Endothelial cell of umbilical vein (primary cell): ENCODE measurements at regions not wholly inside any gene's neighbourhood (a gene's known extent, or its start where the extent isn't known, plus 50 kb on each side); places are given as distances from the start of the nearest gene placed in this dataset.

ENCODE experiments used
- BruUV-seq: library from RNA; stranded (reverse); fragments of 400-500 nt; replicated peaks from 2 replicates; lab custom pipeline; 2021; lab: Mats Ljungman, UMichigan
- CTCF ChIA-PET: fragments of 300-600, 350-600 bp; sonication (Branson Sonifier 250); formaldehyde crosslinking; loops from one replicate; lab custom pipeline; 2021; ENCODE audit warnings: antibody characterized with exemption, inconsistent platforms; lab: Charles Lee
- POLR2A ChIA-PET: fragments of 300-600, 350-600 bp; sonication (Branson Sonifier 250); formaldehyde crosslinking; loops from one replicate; lab custom pipeline; 2021; ENCODE audit warnings: antibody characterized with exemption, inconsistent platforms; lab: Charles Lee
- DNase-seq: peaks from one replicate; pipeline ENCODE4 v3.0.0-alpha.2; 2011; ENCODE audit warnings: low read depth, low spot score
- FAIRE-seq: peaks from 2 replicates; lab custom pipeline; 2011; peaks lifted over from hg19 to GRCh38; lab: Jason Lieb, UNC
- H2AFZ ChIP-seq: 2 replicates; pipeline ENCODE4 v1.6.0; 2012; ENCODE audit warnings: low read depth, low read length, control low read depth, inconsistent platforms
- H3K27ac ChIP-seq: 2 replicates; pipeline ENCODE4 v1.5.1; 2011; ENCODE audit warnings: low read depth, mild to moderate bottlenecking, control low read depth, low read length, moderate library complexity; ENCODE audit not compliant: insufficient read depth
- H3K27me3 ChIP-seq, 2 experiments: 2 replicates each; pipeline versions ENCODE4 v1.6.0 to v1.6.1; 2011; ENCODE audit warnings: low read length in 2 of 2, mixed read lengths in 1 of 2; ENCODE audit not compliant: control insufficient read depth in 2 of 2, insufficient read depth in 2 of 2
- H3K36me3 ChIP-seq, 2 experiments: 2 replicates in 1 of 2; 3 replicates in 1 of 2; pipeline ENCODE4 v1.5.1; 2011; ENCODE audit warnings: low read length in 2 of 2, mild to moderate bottlenecking in 1 of 2, moderate library complexity in 1 of 2; ENCODE audit not compliant: control insufficient read depth in 2 of 2, insufficient read depth in 2 of 2; ENCODE audit errors: extremely low read depth in 1 of 2
- H3K4me1 ChIP-seq: 3 replicates; pipeline ENCODE4 v1.5.1; 2011; ENCODE audit warnings: mild to moderate bottlenecking, low read length; ENCODE audit not compliant: control insufficient read depth, insufficient read depth; ENCODE audit errors: extremely low read depth
- H3K4me2 ChIP-seq: 2 replicates; pipeline ENCODE4 v1.6.1; 2011; ENCODE audit warnings: low read length, control low read depth, mixed read lengths; ENCODE audit not compliant: insufficient read depth
- H3K4me3 ChIP-seq, 3 experiments: fragments of 200-600 bp in 1 of 3; sonication (generic), shearing (Covaris generic) in 1 of 3; replicated peaks in 1 of 3; 2 replicates each; pipeline ENCODE4 v1.5.1; 2011 to 2016; ENCODE audit warnings: control low read depth in 3 of 3, low read length in 3 of 3, mild to moderate bottlenecking in 2 of 3, inconsistent platforms in 1 of 3, low read depth in 1 of 3, moderate library complexity in 1 of 3; ENCODE audit not compliant: insufficient read depth in 1 of 3
- H3K79me2 ChIP-seq: 2 replicates; pipeline ENCODE4 v1.6.0; 2012; ENCODE audit warnings: low read length, inconsistent platforms; ENCODE audit not compliant: control insufficient read depth, insufficient read depth
- H3K9ac ChIP-seq: replicated peaks from 2 replicates; pipeline ENCODE3; 2011; ENCODE audit warnings: low read length, control low read depth; ENCODE audit not compliant: insufficient read depth; ENCODE audit errors: extremely low read depth
- H3K9me1 ChIP-seq: replicated peaks from 3 replicates; pipeline ENCODE4 v1.6.0; 2011; ENCODE audit warnings: mild to moderate bottlenecking, low read length; ENCODE audit not compliant: control insufficient read depth, insufficient read depth; ENCODE audit errors: extremely low read depth
- H3K9me3 ChIP-seq: replicated peaks from 2 replicates; pipeline ENCODE4 v1.5.1; 2012; ENCODE audit warnings: low read length, inconsistent platforms; ENCODE audit not compliant: control insufficient read depth, insufficient read depth
- H4K20me1 ChIP-seq: replicated peaks from 2 replicates; pipeline ENCODE3; 2011; ENCODE audit warnings: mild to moderate bottlenecking, low read length; ENCODE audit not compliant: control insufficient read depth, insufficient read depth; ENCODE audit errors: extremely low read depth
- EZH2 ChIP-seq: IDR thresholded peaks from 2 replicates; pipeline ENCODE4 v1.6.1; 2012; ENCODE audit warnings: borderline replicate concordance, low read depth, mild to moderate bottlenecking, moderate library complexity, low read length, inconsistent platforms; ENCODE audit not compliant: severe bottlenecking
- FOS ChIP-seq: IDR thresholded peaks from 2 replicates; pipeline ENCODE4 v1.6.1; 2011; ENCODE audit warnings: mild to moderate bottlenecking, low read length, moderate library complexity, borderline replicate concordance; ENCODE audit not compliant: insufficient read depth
- GATA2 ChIP-seq: IDR thresholded peaks from 2 replicates; pipeline ENCODE4 v1.7.0; 2011; ENCODE audit warnings: low read depth, mild to moderate bottlenecking, moderate library complexity, mixed read lengths, low read length; ENCODE audit not compliant: insufficient read length, insufficient read depth
- JUN ChIP-seq: IDR thresholded peaks from 2 replicates; pipeline ENCODE4 v1.6.1; 2011; ENCODE audit warnings: borderline replicate concordance, low read depth; ENCODE audit not compliant: insufficient read length, insufficient read depth
- MYC ChIP-seq: IDR thresholded peaks from one replicate; pipeline ENCODE4 v1.6.1; 2011; ENCODE audit warnings: mild to moderate bottlenecking, low read depth, low read length
- POLR2A ChIP-seq: IDR thresholded peaks from 2 replicates; pipeline ENCODE4 v1.6.1; 2012; ENCODE audit warnings: low read depth, mild to moderate bottlenecking, control low read depth, low read length
- POLR2AphosphoS5 ChIP-seq: IDR thresholded peaks from 2 replicates; pipeline ENCODE4 v1.6.1; 2012; ENCODE audit warnings: low read depth, mild to moderate bottlenecking, control low read depth, low read length, moderate library complexity; ENCODE audit not compliant: insufficient read depth
- dilution Hi-C: fragments of 300-500 bp; cut with MboI; formaldehyde crosslinking; loops from one replicate; pipeline ENCODE4 v1.15.0; 2019; ENCODE audit warnings: low sequenced_read_pairs; ENCODE audit not compliant: extremely low pct_ligation_motif_present
- intact Hi-C: fragments of 100-400 bp; cut with micrococcal nuclease; formaldehyde crosslinking; loops from one replicate; pipeline ENCODE4 v1.10.0; 2022
- TF ChIP-seq, protein P1 (sequence below): IDR thresholded peaks from 2 replicates; pipeline ENCODE4 v1.6.1; 2011; ENCODE audit not compliant: insufficient read depth, insufficient read length
- TF ChIP-seq, protein P2 (sequence below), 2 donors: IDR thresholded peaks; 1 replicate in 1 of 2; 2 replicates in 1 of 2; pipeline ENCODE4 v1.5.1; 2011; ENCODE audit warnings: low read length in 2 of 2, mild to moderate bottlenecking in 2 of 2, moderate library complexity in 2 of 2, control low read depth in 1 of 2, inconsistent platforms in 1 of 2, low read depth in 1 of 2; ENCODE audit not compliant: insufficient read depth in 1 of 2; ENCODE audit errors: extremely low read depth in 1 of 2

DNA sequence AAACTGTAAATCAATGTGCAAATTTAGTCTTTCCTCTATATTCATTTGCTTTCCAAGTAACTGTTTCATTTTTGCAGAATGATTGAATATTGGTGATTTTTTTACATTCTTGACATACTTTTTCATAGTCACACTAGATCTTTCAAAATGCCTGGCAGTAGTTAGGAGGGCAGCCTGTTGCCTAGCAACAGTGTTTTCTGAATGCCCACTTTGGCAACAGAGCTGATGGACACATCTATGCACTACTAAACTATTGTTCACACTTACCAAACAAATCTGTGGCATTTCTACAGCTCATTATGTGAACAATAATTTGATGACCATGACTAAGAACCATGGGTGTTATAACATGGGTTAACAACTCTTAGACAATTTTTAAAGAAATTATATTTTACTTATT lies 438.0 kb upstream of the IMPG1 start:
- Histone ChIP-seq H3K27me3 (no peaks in the 10 kb centered on the region), H3K9me3 (no peaks in the 10 kb centered on the region), H3K27ac (no peak overlapping the region), H3K36me3 (no peaks in the 10 kb centered on the region), H3K4me2 (no peak overlapping the region), H3K9ac (no peak overlapping the region), H4K20me1 (no peaks in the 10 kb centered on the region), H3K79me2 (no peaks in the 10 kb centered on the region), H2AFZ (no peak overlapping the region), H3K4me1 (no peaks in the 10 kb centered on the region), H3K9me1 (no peaks in the 10 kb centered on the region), H3K4me3 (no peak overlapping the region)
- no peak for TF ChIP-seq JUN
- TF ChIP-seq FOS, result no peak
- TF ChIP-seq POLR2A, result no peak
- TF ChIP-seq, protein P1, sequence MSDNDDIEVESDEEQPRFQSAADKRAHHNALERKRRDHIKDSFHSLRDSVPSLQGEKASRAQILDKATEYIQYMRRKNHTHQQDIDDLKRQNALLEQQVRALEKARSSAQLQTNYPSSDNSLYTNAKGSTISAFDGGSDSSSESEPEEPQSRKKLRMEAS, result no peak
- TF ChIP-seq POLR2AphosphoS5, result no peak
- no peak for TF ChIP-seq EZH2
- TF ChIP-seq, protein P2, sequence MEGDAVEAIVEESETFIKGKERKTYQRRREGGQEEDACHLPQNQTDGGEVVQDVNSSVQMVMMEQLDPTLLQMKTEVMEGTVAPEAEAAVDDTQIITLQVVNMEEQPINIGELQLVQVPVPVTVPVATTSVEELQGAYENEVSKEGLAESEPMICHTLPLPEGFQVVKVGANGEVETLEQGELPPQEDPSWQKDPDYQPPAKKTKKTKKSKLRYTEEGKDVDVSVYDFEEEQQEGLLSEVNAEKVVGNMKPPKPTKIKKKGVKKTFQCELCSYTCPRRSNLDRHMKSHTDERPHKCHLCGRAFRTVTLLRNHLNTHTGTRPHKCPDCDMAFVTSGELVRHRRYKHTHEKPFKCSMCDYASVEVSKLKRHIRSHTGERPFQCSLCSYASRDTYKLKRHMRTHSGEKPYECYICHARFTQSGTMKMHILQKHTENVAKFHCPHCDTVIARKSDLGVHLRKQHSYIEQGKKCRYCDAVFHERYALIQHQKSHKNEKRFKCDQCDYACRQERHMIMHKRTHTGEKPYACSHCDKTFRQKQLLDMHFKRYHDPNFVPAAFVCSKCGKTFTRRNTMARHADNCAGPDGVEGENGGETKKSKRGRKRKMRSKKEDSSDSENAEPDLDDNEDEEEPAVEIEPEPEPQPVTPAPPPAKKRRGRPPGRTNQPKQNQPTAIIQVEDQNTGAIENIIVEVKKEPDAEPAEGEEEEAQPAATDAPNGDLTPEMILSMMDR (IDR thresholded peaks at IDR 0.05; ENCODE audit: extremely low read depth in 1 of 2, insufficient read depth in 1 of 2, low read depth in 1 of 2, low read length in 2 of 2), result no peak
- TF ChIP-seq MYC, result no peak
- no peak for TF ChIP-seq GATA2
- DNase-seq (no peak), FAIRE-seq (no peak)
- ChIA-PET CTCF (no interaction called here), POLR2A (no interaction called here)
- no TSS peak for BruUV-seq
- intact Hi-C loops, result no loop called here
- dilution Hi-C loops, result no loop called here
